HG02970 (cell line): ENCODE measurements at regions not wholly inside any gene's neighbourhood (a gene's known extent, or its start where the extent isn't known, plus 50 kb on each side); places are given as distances from the start of the nearest gene placed in this dataset.

Source experiments
- ATAC-seq: cut with Tn5 transposase; IDR thresholded peaks from one replicate; pipeline ENCODE4 v1.9.1; 2021; ENCODE audit warnings: mild to moderate bottlenecking, moderate library complexity, moderate number of reproducible peaks; ENCODE audit not compliant: unreplicated experiment, low FRiP score

GRCh38 chr12:42705863-42706262 is 116.3 kb upstream of the PRICKLE1 start:
- no peak for ATAC-seq

DNA sequence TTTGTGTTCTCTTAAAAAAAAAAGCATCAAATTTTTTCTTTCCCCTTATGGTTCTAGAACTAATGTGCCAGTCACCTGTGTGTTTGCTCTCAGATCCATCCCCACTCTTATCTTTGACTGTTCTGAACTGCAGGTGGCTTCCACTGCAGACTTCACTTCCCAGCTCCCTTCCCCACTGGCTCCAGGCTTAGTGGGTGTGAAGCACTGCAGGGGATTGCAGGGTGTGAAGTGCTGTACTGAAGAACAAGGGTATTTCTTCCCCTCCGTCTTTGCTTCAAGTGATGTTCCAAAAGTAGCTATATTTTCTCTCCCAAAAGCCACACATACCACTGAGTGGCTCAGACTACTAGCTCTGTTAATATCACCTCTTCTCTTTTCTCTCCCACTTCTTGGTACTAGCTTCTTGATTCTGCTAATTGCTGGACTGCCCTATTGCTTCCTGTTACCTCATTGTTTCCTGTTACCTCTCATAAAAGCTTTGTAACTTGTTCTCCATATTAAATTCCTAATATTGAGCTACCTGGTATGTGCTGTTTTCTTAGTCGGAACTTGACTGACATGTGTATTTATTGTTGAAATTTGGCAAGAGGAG is 115.4 kb upstream of the PRICKLE1 start:
- no peak for ATAC-seq

GRCh38 chr12:42704340-42704739 is 114.8 kb upstream of the PRICKLE1 start:
- no peak for ATAC-seq

GRCh38 chr12:42701084-42701483 is 111.5 kb upstream of the PRICKLE1 start:
- ATAC-seq = no peak

- no peak for ATAC-seq
These were observed 108.7 kb upstream of the PRICKLE1 start for GRCh38 chr12:42698213-42698612.

- ATAC-seq = no peak
These were observed 107.0 kb upstream of the PRICKLE1 start for GRCh38 chr12:42696406-42697149.

- no peak for ATAC-seq
These were observed 106.0 kb upstream of the PRICKLE1 start for GRCh38 chr12:42695490-42695995.

- ATAC-seq = no peak
These were observed 103.2 kb upstream of the PRICKLE1 start for GRCh38 chr12:42692749-42693148.

DNA sequence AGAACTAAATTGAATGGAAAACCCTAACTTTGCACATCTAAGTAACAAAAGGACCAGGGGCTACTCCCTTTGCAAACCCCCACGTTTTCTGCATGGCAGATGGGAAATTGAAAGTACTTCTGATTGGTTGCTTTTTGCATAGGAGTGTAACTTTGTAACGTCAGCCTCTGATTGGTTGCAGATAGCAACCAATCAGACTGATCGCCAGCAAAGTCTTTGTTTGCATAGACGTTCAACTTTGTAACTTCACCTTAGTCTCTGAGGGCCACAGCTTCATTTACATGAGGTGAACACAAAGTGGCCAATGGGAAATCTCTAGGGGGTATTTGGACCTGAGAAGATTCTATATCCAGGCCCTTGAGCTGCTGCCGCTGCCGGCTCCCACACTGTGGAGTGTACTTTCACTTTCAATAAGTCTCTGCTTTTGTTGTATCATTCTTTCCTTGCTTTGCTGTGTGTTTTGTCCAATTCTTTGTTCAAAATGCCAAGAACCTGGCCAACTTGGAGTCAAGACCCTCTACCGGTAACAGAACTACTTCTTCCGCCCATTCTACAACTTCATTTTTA is 102.5 kb upstream of the PRICKLE1 start:
- no peak for ATAC-seq

- no peak for ATAC-seq
These were observed 100.7 kb upstream of the PRICKLE1 start for GRCh38 chr12:42690264-42690663.

- ATAC-seq = no peak
These were observed 100.2 kb upstream of the PRICKLE1 start for GRCh38 chr12:42689699-42690098.

- ATAC-seq = no peak
These were observed 97.1 kb upstream of the PRICKLE1 start for GRCh38 chr12:42686514-42687172.

GRCh38 chr12:42684802-42685071 is 95.2 kb upstream of the PRICKLE1 start:
- ATAC-seq = no peak

DNA sequence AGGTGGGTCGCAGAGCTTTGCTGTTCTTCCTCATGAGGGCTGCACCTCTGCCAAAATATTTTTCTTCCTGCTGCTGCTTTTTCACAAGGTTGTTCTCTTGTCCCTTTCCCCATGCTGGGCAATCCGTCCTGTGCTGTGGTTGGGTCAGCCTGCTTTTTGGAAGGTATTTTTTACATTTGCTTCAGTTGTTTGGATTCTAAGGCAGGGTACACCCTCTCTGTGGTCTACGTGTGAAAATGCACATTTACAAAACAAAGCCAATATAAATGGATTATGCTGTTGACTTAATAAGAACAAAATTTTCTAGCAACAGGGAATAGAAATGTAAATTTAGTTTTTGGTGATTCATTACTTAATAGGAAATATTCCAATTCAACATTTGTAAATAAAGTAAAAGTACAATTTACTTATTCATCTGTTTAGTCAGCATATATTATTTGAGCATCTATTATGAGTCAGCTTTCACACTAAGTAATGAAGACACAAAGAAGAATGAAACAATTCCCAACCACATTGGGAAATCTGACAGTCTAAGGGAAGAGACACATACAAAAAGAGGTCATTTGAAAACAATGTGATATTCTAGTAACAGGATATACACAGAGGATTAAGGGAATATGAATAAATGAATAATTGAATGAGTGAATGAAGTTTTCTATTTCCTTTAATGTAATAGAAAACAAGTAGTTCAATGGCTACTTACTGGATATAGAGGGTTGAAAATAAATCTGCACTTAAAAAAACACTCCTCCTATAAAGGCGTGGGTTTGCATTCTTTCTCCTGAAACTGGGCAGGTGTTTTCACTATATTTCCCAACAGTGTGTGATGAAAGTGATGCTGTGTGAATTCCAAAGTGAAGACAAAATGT is 94.6 kb upstream of the PRICKLE1 start:
- ATAC-seq = no peak

- ATAC-seq = no peak
These were observed 93.7 kb upstream of the PRICKLE1 start for GRCh38 chr12:42683266-42683665.

DNA sequence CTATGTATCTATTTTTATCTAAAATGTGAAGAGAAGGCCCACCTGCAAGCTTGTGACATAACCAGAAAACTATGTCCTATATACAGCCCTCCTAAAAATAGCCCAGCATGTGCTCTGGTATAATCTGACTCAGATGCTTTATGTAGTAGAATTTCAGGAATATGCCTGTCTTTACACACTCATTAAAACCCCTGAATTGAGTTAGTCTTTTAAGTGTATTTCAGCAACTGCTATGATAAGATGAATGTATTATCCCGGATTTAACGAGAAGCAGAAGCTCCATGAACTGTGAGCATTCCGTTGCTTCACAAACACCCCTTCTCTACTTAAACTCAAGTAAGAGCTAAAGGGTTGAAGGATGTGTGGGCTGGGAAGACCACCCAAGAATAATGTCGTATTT is 89.9 kb upstream of the PRICKLE1 start:
- no peak for ATAC-seq

DNA sequence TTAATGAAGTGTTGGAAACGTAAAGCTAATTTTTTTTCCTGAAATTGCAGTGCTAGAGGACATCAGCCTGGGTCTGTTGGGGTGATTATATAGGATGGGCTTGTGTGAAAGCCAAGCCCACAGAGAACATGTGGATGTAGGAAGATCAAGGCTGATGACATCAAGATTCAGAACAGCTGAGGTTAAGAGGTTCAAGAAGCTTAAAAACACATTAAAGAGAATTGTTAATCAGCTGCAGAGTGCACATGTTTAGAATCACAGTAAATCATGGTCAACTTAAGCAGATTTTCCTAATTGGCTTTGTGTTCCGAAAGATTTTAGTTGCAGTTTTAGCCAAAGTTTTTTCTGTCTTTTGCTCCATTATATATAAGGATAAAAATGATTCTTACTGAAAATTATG is 87.9 kb upstream of the PRICKLE1 start:
- no peak for ATAC-seq

DNA sequence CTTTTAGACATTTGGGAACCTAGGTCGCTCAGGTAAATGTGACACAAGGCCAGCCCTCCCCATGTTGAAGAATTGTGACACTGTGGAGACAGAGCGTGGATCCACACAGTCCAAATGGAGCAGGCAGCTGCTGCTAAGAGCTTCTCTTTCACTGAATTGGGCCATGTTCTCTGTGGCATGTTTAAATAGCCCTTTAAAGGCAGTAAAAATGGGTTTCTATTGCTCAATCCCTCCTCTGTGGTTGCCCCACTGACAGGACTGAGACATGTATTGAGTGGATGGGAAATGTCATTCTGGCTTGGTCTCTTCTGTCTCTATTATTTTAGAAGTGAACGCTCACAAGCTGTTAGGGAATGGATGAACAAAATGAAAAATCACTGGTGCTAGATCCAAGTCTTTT is 84.0 kb upstream of the PRICKLE1 start:
- no peak for ATAC-seq

- ATAC-seq = no peak
These were observed 81.2 kb upstream of the PRICKLE1 start for GRCh38 chr12:42670719-42671118.

DNA sequence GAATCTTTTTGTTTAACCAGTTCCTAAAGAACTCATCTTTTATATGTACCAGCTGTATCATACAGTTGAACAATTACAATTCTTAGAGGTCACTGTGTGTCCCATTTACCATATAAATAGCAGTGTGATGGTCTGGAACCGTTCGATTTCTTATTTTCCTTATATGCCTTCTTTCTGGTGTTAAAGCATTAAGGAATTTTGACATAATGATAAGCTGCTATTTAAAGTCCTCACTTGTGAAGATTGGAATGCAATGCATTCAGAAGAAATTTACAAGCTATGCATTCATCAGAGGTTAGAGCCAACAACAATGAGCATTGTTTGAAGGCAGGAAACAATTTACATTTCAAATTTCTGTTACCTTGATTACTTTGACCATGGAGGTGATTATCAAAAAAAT is 80.0 kb upstream of the PRICKLE1 start:
- no peak for ATAC-seq
